CD4-positive, alpha-beta memory T cell (primary cell): ENCODE measurements at regions not wholly inside any gene's neighbourhood (a gene's known extent, or its start where the extent isn't known, plus 50 kb on each side); places are given as distances from the start of the nearest gene placed in this dataset.

Experiments
- CTCF ChIA-PET: fragments of 350-600 bp; sonication (Branson Sonifier 250); formaldehyde crosslinking; loops from one replicate; lab custom pipeline; 2021; ENCODE audit warnings: inconsistent platforms; ENCODE audit not compliant: partially characterized antibody; lab: Charles Lee
- POLR2A ChIA-PET: fragments of 350-600 bp; sonication (Branson Sonifier 250); formaldehyde crosslinking; loops from one replicate; lab custom pipeline; 2021; ENCODE audit not compliant: partially characterized antibody; lab: Charles Lee
- DNase-seq, 5 donors: peaks; one replicate each; pipeline versions ENCODE4 v3.0.0 to v3.0.0-alpha.2; 2020 to 2022; ENCODE audit warnings: mixed read lengths in 1 of 5
- H3K27ac ChIP-seq: one replicate; pipeline ENCODE4 v1.7.0; 2013; ENCODE audit warnings: low read depth, low read length
- H3K27me3 ChIP-seq: 2 replicates; pipeline ENCODE4 v1.7.0; 2013; ENCODE audit warnings: mild to moderate bottlenecking, low read length, moderate library complexity; ENCODE audit not compliant: insufficient read depth
- H3K36me3 ChIP-seq: 2 replicates; pipeline ENCODE4 v1.7.0; 2013; ENCODE audit warnings: mild to moderate bottlenecking, low read length, moderate library complexity; ENCODE audit not compliant: insufficient read depth
- H3K4me1 ChIP-seq: 2 replicates; pipeline ENCODE4 v1.7.0; 2013; ENCODE audit warnings: mild to moderate bottlenecking, low read length, moderate library complexity; ENCODE audit not compliant: insufficient read depth
- H3K4me3 ChIP-seq, 2 donors: one replicate each; pipeline ENCODE4 v1.7.0; 2013; ENCODE audit warnings: low read length in 2 of 2, mild to moderate bottlenecking in 1 of 2
- H3K9me3 ChIP-seq, 2 donors: one replicate each; pipeline ENCODE4 v1.7.0; 2013; ENCODE audit warnings: low read length in 2 of 2, control low read depth in 1 of 2; ENCODE audit not compliant: control insufficient read depth in 1 of 2
- H3K27ac Mint-ChIP-seq, 7 donors: one replicate each; pipeline ENCODE4 v1.8.0; 2020 to 2021; ENCODE audit warnings: mixed read lengths in 7 of 7, mild to moderate bottlenecking in 6 of 7, inconsistent platforms in 3 of 7, moderate library complexity in 3 of 7
- H3K27me3 Mint-ChIP-seq, 2 donors: one replicate each; pipeline ENCODE4 v1.8.0; 2020 to 2021; ENCODE audit warnings: mixed read lengths in 2 of 2
- H3K36me3 Mint-ChIP-seq, 2 donors: one replicate each; pipeline ENCODE4 v1.8.0; 2020 to 2021; ENCODE audit warnings: mixed read lengths in 2 of 2, inconsistent platforms in 1 of 2, mild to moderate bottlenecking in 1 of 2
- H3K4me1 Mint-ChIP-seq, 4 donors: one replicate each; pipeline ENCODE4 v1.8.0; 2020 to 2021; ENCODE audit warnings: mixed read lengths in 4 of 4, mild to moderate bottlenecking in 1 of 4
- H3K4me3 Mint-ChIP-seq, 8 donors: one replicate each; pipeline ENCODE4 v1.8.0; 2020 to 2021; ENCODE audit warnings: mixed read lengths in 8 of 8, mild to moderate bottlenecking in 7 of 8, moderate library complexity in 6 of 8, inconsistent platforms in 3 of 8
- H3K9me3 Mint-ChIP-seq, 8 donors: one replicate each; pipeline ENCODE4 v1.8.0; 2020 to 2021; ENCODE audit warnings: mixed read lengths in 8 of 8, mild to moderate bottlenecking in 5 of 8, inconsistent platforms in 3 of 8, moderate library complexity in 1 of 8
- intact Hi-C: fragments of 100-400 bp; cut with micrococcal nuclease; formaldehyde crosslinking; loops from one replicate; pipeline ENCODE4 v1.15.1; 2023

- H3K27ac Mint-ChIP-seq, result no peak overlapping the region
- no peak overlapping the region for H3K27ac ChIP-seq
- H3K9me3 Mint-ChIP-seq, result no peaks in the 10 kb centered on the region
- H3K36me3 ChIP-seq, result no peaks in the 10 kb centered on the region
- H3K4me3 ChIP-seq, result no peak overlapping the region
- no peak overlapping the region for H3K4me3 Mint-ChIP-seq
- no peaks in the 10 kb centered on the region for H3K36me3 Mint-ChIP-seq
- CTCF ChIA-PET, result no interaction called here
- no peak for DNase-seq
- H3K9me3 ChIP-seq, result no peaks in the 10 kb centered on the region
- H3K4me1 ChIP-seq, result peaks cover 15% of the 10 kb centered on the region
- H3K27me3 ChIP-seq, result no peaks in the 10 kb centered on the region
- intact Hi-C loops, result no loop called here
- peaks cover 9 to 29% of the 10 kb centered on the region in 2 donors for H3K27me3 Mint-ChIP-seq
- peaks cover 9 to 20% (median 14%) of the 10 kb centered on the region in 4 donors for H3K4me1 Mint-ChIP-seq
- POLR2A ChIA-PET, result no interaction called here
Measured at GRCh38 chr16:86042996-86043725, 144.2 kb downstream of the IRF8 start.

GRCh38 chr16:86044241-86044671 is 145.3 kb downstream of the IRF8 start:
- intact Hi-C loops, result no loop called here
- no peaks in the 10 kb centered on the region for H3K36me3 ChIP-seq
- peaks cover 15% of the 10 kb centered on the region for H3K4me1 ChIP-seq
- no peaks in the 10 kb centered on the region for H3K36me3 Mint-ChIP-seq
- peaks cover 9 to 17% (median 13%) of the 10 kb centered on the region in 4 donors for H3K4me1 Mint-ChIP-seq
- no peaks in the 10 kb centered on the region for H3K27me3 ChIP-seq
- ChIA-PET CTCF (no interaction called here), POLR2A (no interaction called here)
- H3K9me3 Mint-ChIP-seq, result no peaks in the 10 kb centered on the region
- H3K9me3 ChIP-seq, result no peaks in the 10 kb centered on the region
- DNase-seq, result no peak
- no peak overlapping the region for H3K27ac ChIP-seq
- peaks cover 13 to 29% of the 10 kb centered on the region in 2 donors for H3K27me3 Mint-ChIP-seq
- no peak overlapping the region for H3K4me3 ChIP-seq
- no peak overlapping the region for H3K4me3 Mint-ChIP-seq
- no peak overlapping the region for H3K27ac Mint-ChIP-seq

GRCh38 chr16:86044881-86045590 is 146.1 kb downstream of the IRF8 start:
- no peaks in the 10 kb centered on the region for H3K9me3 Mint-ChIP-seq
- H3K4me3 ChIP-seq, result no peak overlapping the region
- peak overlapping the region in 1 of 7 donors; percentile 29 for H3K27ac Mint-ChIP-seq
- no peaks in the 10 kb centered on the region for H3K36me3 ChIP-seq
- ChIA-PET CTCF (no interaction called here), POLR2A (no interaction called here)
- H3K4me1 ChIP-seq, result peaks cover 15% of the 10 kb centered on the region
- H3K9me3 ChIP-seq, result no peaks in the 10 kb centered on the region
- H3K4me3 Mint-ChIP-seq, result peak overlapping the region in 4 of 8 donors; percentile 10 to 54 (median 35)
- H3K4me1 Mint-ChIP-seq, result peaks cover 9 to 16% (median 12%) of the 10 kb centered on the region in 4 donors
- intact Hi-C loops, result no loop called here
- H3K27me3 Mint-ChIP-seq, result peaks cover 13 to 32% of the 10 kb centered on the region in 2 donors
- DNase-seq, result peak; percentile 30 to 68 (median 47)
- H3K27me3 ChIP-seq, result no peaks in the 10 kb centered on the region
- H3K27ac ChIP-seq, result no peak overlapping the region
- H3K36me3 Mint-ChIP-seq, result no peaks in the 10 kb centered on the region

GRCh38 chr16:86045591-86045971 is 146.6 kb downstream of the IRF8 start:
- DNase-seq, result no peak
- CTCF ChIA-PET, result no interaction called here
- intact Hi-C loops, result no loop called here
- Mint-ChIP-seq H3K4me3 (peak overlapping the region in 1 of 8 donors; percentile 46), H3K27me3 (peaks cover 13 to 37% of the 10 kb centered on the region in 2 donors), H3K36me3 (no peaks in the 10 kb centered on the region), H3K9me3 (no peaks in the 10 kb centered on the region), H3K4me1 (peaks cover 9 to 16% (median 12%) of the 10 kb centered on the region in 4 donors), H3K27ac (no peak overlapping the region)
- Histone ChIP-seq H3K36me3 (no peaks in the 10 kb centered on the region), H3K4me1 (peaks cover 15% of the 10 kb centered on the region), H3K27ac (no peak overlapping the region), H3K27me3 (no peaks in the 10 kb centered on the region), H3K9me3 (no peaks in the 10 kb centered on the region), H3K4me3 (no peak overlapping the region)
- POLR2A ChIA-PET, result no interaction called here

GRCh38 chr16:86046026-86046425 is 147.1 kb downstream of the IRF8 start:
- Histone ChIP-seq H3K4me3 (no peak overlapping the region), H3K9me3 (no peaks in the 10 kb centered on the region), H3K4me1 (peaks cover 15% of the 10 kb centered on the region), H3K27ac (no peak overlapping the region), H3K27me3 (no peaks in the 10 kb centered on the region), H3K36me3 (no peaks in the 10 kb centered on the region)
- Mint-ChIP-seq H3K4me3 (no peak overlapping the region), H3K27ac (peak overlapping the region in 1 of 7 donors; percentile 64), H3K4me1 (peaks cover 9 to 16% (median 12%) of the 10 kb centered on the region in 4 donors), H3K36me3 (no peaks in the 10 kb centered on the region), H3K9me3 (no peaks in the 10 kb centered on the region), H3K27me3 (peaks cover 13 to 36% of the 10 kb centered on the region in 2 donors)
- CTCF ChIA-PET, result no interaction called here
- DNase-seq, result no peak
- intact Hi-C loops, result no loop called here
- POLR2A ChIA-PET, result no interaction called here

GRCh38 chr16:86046667-86047270 is 147.8 kb downstream of the IRF8 start:
- H3K36me3 Mint-ChIP-seq, result no peaks in the 10 kb centered on the region

GRCh38 chr16:86048221-86048620 is 149.3 kb downstream of the IRF8 start:
- Histone ChIP-seq H3K27ac (no peak overlapping the region), H3K36me3 (no peaks in the 10 kb centered on the region), H3K9me3 (no peaks in the 10 kb centered on the region), H3K4me1 (peaks cover 15% of the 10 kb centered on the region), H3K4me3 (no peak overlapping the region), H3K27me3 (no peaks in the 10 kb centered on the region)
- H3K27ac Mint-ChIP-seq, result no peak overlapping the region
- H3K4me1 Mint-ChIP-seq, result peaks cover 9 to 16% (median 12%) of the 10 kb centered on the region in 4 donors
- no peak overlapping the region for H3K4me3 Mint-ChIP-seq
- POLR2A ChIA-PET, result no interaction called here
- H3K36me3 Mint-ChIP-seq, result no peaks in the 10 kb centered on the region
- intact Hi-C loops, result no loop called here
- CTCF ChIA-PET, result no interaction called here
- no peak for DNase-seq
- peaks cover 11 to 28% of the 10 kb centered on the region in 2 donors for H3K27me3 Mint-ChIP-seq
- H3K9me3 Mint-ChIP-seq, result no peaks in the 10 kb centered on the region

More at GRCh38 chr16:86046667-86047270, 147.8 kb downstream of the IRF8 start:
- no peak overlapping the region for H3K27ac Mint-ChIP-seq
- no peak for DNase-seq
- no peak overlapping the region for H3K4me3 ChIP-seq
- peaks cover 9 to 16% (median 12%) of the 10 kb centered on the region in 4 donors for H3K4me1 Mint-ChIP-seq
- ChIA-PET CTCF (no interaction called here), POLR2A (no interaction called here)
- H3K27me3 Mint-ChIP-seq, result peaks cover 13 to 33% of the 10 kb centered on the region in 2 donors
- intact Hi-C loops, result no loop called here
- peaks cover 15% of the 10 kb centered on the region for H3K4me1 ChIP-seq
- no peaks in the 10 kb centered on the region for H3K36me3 ChIP-seq
- H3K9me3 Mint-ChIP-seq, result no peaks in the 10 kb centered on the region
- H3K27ac ChIP-seq, result no peak overlapping the region
- H3K4me3 Mint-ChIP-seq, result no peak overlapping the region
- no peaks in the 10 kb centered on the region for H3K27me3 ChIP-seq
- no peaks in the 10 kb centered on the region for H3K9me3 ChIP-seq
